GM12892 (cell line): ENCODE measurements at regions not wholly inside any gene's neighbourhood (a gene's known extent, or its start where the extent isn't known, plus 50 kb on each side); places are given as distances from the start of the nearest gene placed in this dataset.

Experiments
- POLR2A ChIP-seq: IDR thresholded peaks from 2 replicates; pipeline ENCODE4 v1.6.1; 2011; ENCODE audit warnings: low read depth, low read length, control low read depth
- POLR2AphosphoS5 ChIP-seq: IDR thresholded peaks from 2 replicates; pipeline ENCODE4 v1.6.1; 2011; ENCODE audit warnings: low read depth, low read length, control low read depth

GRCh38 chr18:8957731-8958130 lies 144.8 kb upstream of the NDUFV2 start:
- TF ChIP-seq POLR2AphosphoS5 = no peak
- no peak for TF ChIP-seq POLR2A
